Stromal cell of bone marrow (primary cell): ENCODE measurements at regions not wholly inside any gene's neighbourhood (a gene's known extent, or its start where the extent isn't known, plus 50 kb on each side); places are given as distances from the start of the nearest gene placed in this dataset.
A peak's percentile ranks its signal among the peaks of the same experiment; 100 is the strongest.
"Not testable (repeated sequence)": the region's sequence is repeated elsewhere in the genome, so short reads cannot be mapped to it uniquely, and the experiment has no call there.

ENCODE experiments used
- DNase-seq: peaks from one replicate; pipeline ENCODE4 v3.0.0-alpha.2; 2012; ENCODE audit warnings: low read depth

GRCh38 chr21:36207577-36208320, 51.1 kb downstream of the DOP1B start:
- no peak for DNase-seq

- DNase-seq: no peak
Observed at GRCh38 chr21:36208326-36209013, 51.8 kb downstream of the DOP1B start.

DNA sequence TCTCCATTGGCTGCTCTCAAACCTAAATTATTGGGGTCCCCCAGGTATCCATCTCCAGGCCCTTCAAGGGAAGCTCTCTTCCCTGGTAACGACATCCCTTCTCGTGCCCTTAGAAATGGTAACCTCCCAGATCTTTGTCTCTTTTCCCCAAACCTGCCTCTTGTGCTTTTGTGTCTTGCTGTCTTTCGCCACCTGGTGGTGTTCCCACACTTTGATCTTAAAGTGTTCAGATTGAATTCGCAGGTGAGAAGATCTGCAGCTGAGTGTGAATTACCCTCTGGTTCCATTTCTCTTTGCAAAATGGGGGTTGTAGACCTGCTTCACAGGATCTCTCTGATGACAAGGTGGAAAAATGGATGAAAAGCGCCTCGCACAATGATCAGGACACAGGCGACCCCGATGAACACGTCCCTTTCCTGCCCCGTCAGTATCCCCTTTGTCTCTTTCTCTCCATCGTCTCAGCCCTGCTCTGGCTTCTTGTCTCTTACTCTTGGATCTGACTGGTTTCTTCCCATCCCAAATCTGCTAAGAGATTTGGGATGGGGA, 53.1 kb downstream of the DOP1B start:
- peak; percentile 43 for DNase-seq

- no peak for DNase-seq
Observed at GRCh38 chr21:36210779-36211659, 54.4 kb downstream of the DOP1B start.

- DNase-seq: peak; percentile 84
Observed at GRCh38 chr21:36211660-36212512, 55.3 kb downstream of the DOP1B start.

DNA sequence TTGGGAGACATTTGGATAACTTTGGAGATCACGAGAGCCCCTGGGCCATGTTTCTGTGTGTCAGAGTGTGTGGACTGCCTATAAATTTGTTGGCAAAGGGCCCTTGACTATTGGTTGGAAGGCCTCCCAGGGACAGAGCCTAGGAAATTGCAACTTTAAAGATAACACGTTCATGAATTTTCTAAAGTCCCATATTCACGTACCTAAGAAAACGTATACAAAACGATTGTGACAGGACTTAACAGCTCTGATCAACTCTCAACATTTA, 55.8 kb downstream of the DOP1B start:
- DNase-seq: no peak

DNA sequence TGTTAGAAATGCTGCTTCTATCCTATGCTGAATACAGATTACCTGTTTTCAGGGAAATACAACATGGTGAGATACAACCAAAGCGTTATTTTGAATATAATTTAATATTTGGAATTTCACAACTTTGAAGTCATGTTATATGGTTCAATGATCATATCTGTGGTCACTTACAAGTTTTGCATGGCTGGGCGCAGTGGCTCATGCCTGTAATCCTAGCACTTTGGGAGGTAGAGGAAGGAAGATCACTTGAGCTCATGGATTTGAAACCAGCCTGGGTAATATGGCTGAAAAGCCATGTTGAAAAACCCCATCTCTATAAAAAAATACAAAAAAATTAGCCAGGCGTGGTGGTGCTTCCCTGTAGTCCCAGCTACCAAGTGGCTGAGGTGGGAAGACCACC, 57.9 kb downstream of the DOP1B start:
- DNase-seq: no peak

DNA sequence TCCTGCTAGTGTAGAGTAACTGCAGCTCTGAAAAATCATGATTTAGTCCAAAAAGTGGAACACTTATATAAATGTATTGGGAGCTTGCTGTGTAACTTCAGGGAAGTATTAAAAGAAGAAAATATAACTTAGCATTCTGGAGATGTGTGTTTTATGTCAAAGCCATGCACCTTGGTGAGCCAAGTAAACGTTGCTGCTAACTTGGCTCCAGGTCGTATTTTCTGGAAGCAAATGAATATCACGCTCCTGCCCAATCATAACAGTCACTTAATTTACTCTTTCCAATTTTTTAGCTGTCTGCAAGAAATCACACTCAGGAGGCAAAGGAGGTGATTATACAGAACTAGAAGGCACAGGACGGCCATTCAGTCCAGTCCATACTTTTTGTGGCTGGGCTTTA, 61.1 kb downstream of the DOP1B start:
- no peak for DNase-seq

DNA sequence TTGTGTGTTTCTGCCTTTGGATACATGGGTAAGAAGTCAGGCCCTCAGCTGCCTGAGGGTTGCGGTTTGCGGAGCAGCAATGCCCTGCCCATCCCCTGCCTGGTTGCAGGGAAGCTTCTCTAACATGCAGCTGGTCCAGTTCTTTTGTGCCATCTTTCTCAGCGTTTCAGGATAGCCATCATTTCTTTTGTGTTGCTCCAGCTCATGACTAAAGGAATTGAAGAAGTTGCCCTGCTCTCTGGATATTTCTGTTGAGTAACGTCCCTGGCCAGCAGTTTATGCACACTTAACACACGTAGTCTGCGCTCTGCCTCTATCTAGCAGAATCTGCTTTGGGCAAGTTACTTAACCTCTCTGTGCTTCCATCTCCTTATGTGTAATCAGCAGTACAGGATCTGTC, 62.1 kb downstream of the DOP1B start:
- DNase-seq: no peak

GRCh38 chr21:36223451-36223850, 66.8 kb downstream of the DOP1B start:
- no peak for DNase-seq

GRCh38 chr21:36229181-36229580, 72.6 kb downstream of the DOP1B start:
- DNase-seq: no peak

DNA sequence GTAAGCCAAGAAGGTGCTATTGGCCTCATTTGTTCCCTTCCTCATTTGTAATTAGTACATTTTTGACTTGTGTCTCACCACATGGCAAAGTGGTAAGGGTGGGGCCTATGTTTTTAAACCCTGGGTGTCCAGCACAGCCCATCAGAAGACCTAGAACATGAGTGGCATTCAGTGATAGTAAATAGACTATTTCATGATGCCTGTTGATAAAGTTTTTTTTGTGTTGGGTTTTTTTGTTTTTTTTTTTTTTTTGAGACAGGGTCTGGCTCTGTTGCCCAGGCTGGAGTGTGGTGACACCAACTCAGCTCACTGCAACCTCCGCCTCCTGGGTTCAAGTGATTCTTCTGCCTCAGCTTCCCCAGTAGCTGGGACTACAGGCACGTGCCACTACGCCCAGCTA, 74.8 kb downstream of the DOP1B start:
- not testable (repeated sequence) for DNase-seq

GRCh38 chr21:36232641-36233040, 76.0 kb downstream of the DOP1B start:
- no peak for DNase-seq

GRCh38 chr21:36235058-36235582, 78.5 kb downstream of the DOP1B start:
- no peak for DNase-seq

- no peak for DNase-seq
Observed at GRCh38 chr21:36236052-36236730, 79.6 kb downstream of the DOP1B start.

GRCh38 chr21:36237441-36237840, 80.8 kb downstream of the DOP1B start:
- no peak for DNase-seq

- no peak for DNase-seq
Observed at GRCh38 chr21:36239585-36239984, 80.4 kb upstream of the MORC3 start.

GRCh38 chr21:36241717-36242116, 78.3 kb upstream of the MORC3 start:
- no peak for DNase-seq

- DNase-seq: no peak
Observed at GRCh38 chr21:36245115-36245514, 74.9 kb upstream of the MORC3 start.

DNA sequence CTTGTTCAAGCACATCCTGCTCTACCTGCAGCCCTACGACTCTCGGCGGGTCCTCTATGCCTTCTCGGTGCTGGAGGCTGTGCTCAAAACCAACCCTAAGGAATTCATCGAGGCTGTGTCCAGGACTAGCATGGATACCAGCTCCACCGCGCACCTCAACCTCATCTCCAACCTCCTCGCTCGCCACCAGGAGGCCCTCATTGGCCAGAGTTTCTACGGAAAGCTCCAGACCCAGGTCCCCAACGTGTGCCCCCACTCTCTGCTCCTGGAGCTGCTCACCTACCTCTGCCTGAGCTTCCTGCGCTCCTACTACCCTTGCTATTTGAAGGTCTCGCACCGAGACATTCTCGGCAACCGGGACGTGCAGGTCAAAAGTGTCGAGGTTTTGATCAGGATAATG, 74.3 kb upstream of the MORC3 start:
- DNase-seq: no peak

DNA sequence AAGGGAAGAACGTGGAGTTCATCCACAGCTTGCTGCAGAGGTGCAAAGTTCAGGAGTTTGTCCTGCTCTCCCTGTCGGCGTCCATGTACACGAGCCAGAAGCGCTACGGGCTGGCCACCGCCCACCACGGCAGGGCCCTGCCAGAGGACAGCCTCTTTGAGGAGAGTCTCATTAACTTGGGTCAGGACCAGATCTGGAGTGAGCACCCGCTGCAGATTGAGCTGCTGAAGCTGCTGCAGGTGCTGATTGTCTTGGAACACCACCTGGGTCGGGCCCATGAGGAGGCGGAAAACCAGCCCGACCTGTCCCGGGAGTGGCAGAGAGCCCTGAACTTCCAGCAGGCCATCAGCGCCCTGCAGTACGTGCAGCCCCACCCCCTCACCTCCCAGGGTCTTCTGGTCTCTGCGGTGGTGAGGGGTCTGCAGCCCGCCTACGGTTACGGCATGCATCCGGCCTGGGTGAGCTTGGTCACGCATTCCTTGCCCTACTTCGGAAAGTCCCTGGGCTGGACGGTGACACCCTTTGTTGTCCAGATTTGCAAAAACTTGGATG, 73.8 kb upstream of the MORC3 start:
- DNase-seq: no peak
